T-cell (primary cell): ENCODE measurements at regions not wholly inside any gene's neighbourhood (a gene's known extent, or its start where the extent isn't known, plus 50 kb on each side); places are given as distances from the start of the nearest gene placed in this dataset.

Experiments
- ATAC-seq, 4 experiments: fragments of 200-7000 bp in 3 of 4; fragments of 150-1000 bp in 1 of 4; cut with Tn5 transposase; replicated peaks in 1 of 4; 1 replicate in 3 of 4; 2 replicates in 1 of 4; pipeline ENCODE4 v1.10.0; 2021; ENCODE audit warnings: moderate library complexity in 3 of 4, mild to moderate bottlenecking in 2 of 4, moderate number of reproducible peaks in 1 of 4
- CTCF ChIA-PET, 2 donors: fragments of 300-600 bp; sonication (Branson Sonifier 250); formaldehyde crosslinking; loops; one replicate each; lab custom pipeline; 2022; ENCODE audit warnings: antibody characterized with exemption in 2 of 2; lab: Charles Lee
- POLR2A ChIA-PET, 2 donors: fragments of 300-600 bp; sonication (Branson Sonifier 250); formaldehyde crosslinking; loops; one replicate each; lab custom pipeline; 2022; ENCODE audit warnings: antibody characterized with exemption in 2 of 2; lab: Charles Lee
- DNase-seq, 35 experiments: peaks; one replicate each; pipeline versions ENCODE4 v3.0.0 to v3.0.0-alpha.2; 2013 to 2023
- H3K27ac ChIP-seq: one replicate; pipeline ENCODE4 v1.5.1; 2013; ENCODE audit warnings: low read length
- H3K27me3 ChIP-seq, 2 experiments: replicated peaks in 1 of 2; 1 replicate in 1 of 2; 2 replicates in 1 of 2; pipeline versions ENCODE4 v1.6.1 to v1.7.0; 2013; ENCODE audit warnings: low read length in 1 of 2, mixed read lengths in 1 of 2; ENCODE audit not compliant: control insufficient read depth in 2 of 2, insufficient read depth in 2 of 2; ENCODE audit errors: extremely low read depth in 1 of 2
- H3K36me3 ChIP-seq, 2 donors: 1 replicate in 1 of 2; 2 replicates in 1 of 2; pipeline versions ENCODE4 v1.6.1 to v1.7.0; 2013; ENCODE audit warnings: low read length in 1 of 2; ENCODE audit not compliant: control insufficient read depth in 2 of 2, insufficient read depth in 1 of 2; ENCODE audit errors: extremely low read depth in 1 of 2
- H3K4me1 ChIP-seq, 2 experiments: 1 replicate in 1 of 2; 2 replicates in 1 of 2; pipeline versions ENCODE4 v1.6.1 to v1.7.0; 2013; ENCODE audit warnings: low read length in 2 of 2, mixed read lengths in 1 of 2; ENCODE audit not compliant: insufficient read depth in 2 of 2, control insufficient read depth in 1 of 2; ENCODE audit errors: extremely low read depth in 1 of 2
- H3K4me3 ChIP-seq, 2 donors: 1 replicate in 1 of 2; 2 replicates in 1 of 2; pipeline versions ENCODE4 v1.5.1 to v1.7.0; 2013; ENCODE audit warnings: mild to moderate bottlenecking in 2 of 2, low read length in 1 of 2, moderate library complexity in 1 of 2; ENCODE audit not compliant: control insufficient read depth in 1 of 2; ENCODE audit errors: extremely low read depth in 1 of 2
- H3K9me3 ChIP-seq: 2 replicates; pipeline ENCODE4 v1.7.0; 2013
- H3K27ac Mint-ChIP-seq, 2 donors: one replicate each; pipeline ENCODE4 v1.8.0; 2020 to 2021; ENCODE audit warnings: mild to moderate bottlenecking in 2 of 2, mixed read lengths in 2 of 2
- H3K27me3 Mint-ChIP-seq, 2 donors: one replicate each; pipeline ENCODE4 v1.8.0; 2021 to 2022; ENCODE audit warnings: mixed read lengths in 2 of 2
- H3K36me3 Mint-ChIP-seq: one replicate; pipeline ENCODE4 v1.8.0; 2021; ENCODE audit warnings: mixed read lengths
- H3K4me1 Mint-ChIP-seq, 3 donors: one replicate each; pipeline ENCODE4 v1.8.0; 2020 to 2022; ENCODE audit warnings: mixed read lengths in 3 of 3, mild to moderate bottlenecking in 1 of 3
- H3K4me3 Mint-ChIP-seq, 3 donors: one replicate each; pipeline ENCODE4 v1.8.0; 2020 to 2022; ENCODE audit warnings: mild to moderate bottlenecking in 3 of 3, mixed read lengths in 3 of 3, moderate library complexity in 3 of 3
- H3K9me3 Mint-ChIP-seq, 3 donors: one replicate each; pipeline ENCODE4 v1.8.0; 2020 to 2022; ENCODE audit warnings: mixed read lengths in 3 of 3
- WGBS: methylation state at CpG from one replicate; pipeline ENCODE4 v1.1.5; 2013; ENCODE audit warnings: missing lambda C conversion rate; ENCODE audit not compliant: insufficient coverage; 5-methylcytosine and 5-hydroxymethylcytosine counted together

DNA sequence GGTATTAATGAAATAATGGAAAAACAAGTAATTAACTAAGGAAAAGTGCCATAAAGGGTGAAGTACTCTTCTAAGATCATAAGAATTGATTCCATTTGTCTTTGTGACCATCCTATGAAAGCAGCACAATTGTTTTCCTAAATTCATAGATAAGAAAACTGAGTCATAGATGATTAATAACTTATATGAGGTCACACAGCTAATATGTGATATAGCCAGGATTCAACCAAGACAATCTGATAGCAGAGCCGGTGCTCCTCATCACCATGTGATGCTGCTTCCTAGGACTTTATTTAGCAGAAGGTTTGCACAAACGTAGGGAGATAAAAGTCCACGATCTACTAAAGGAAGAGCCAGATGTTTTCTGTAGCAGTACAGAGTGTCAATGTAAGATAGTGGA, 181.5 kb upstream of the SYT1 start:
- Mint-ChIP-seq H3K36me3 (no peaks in the 10 kb centered on the region), H3K9me3 (peaks cover 3 to 12% (median 9%) of the 10 kb centered on the region in 3 donors), H3K27me3 (no peaks in the 10 kb centered on the region), H3K4me3 (no peak overlapping the region), H3K27ac (no peak overlapping the region), H3K4me1 (no peaks in the 10 kb centered on the region)
- POLR2A ChIA-PET: no interaction called here
- no peaks in the 10 kb centered on the region for H3K9me3 ChIP-seq
- no peak overlapping the region for H3K27ac ChIP-seq
- no peak for ATAC-seq
- no peaks in the 10 kb centered on the region for H3K36me3 ChIP-seq
- WGBS: 67% methylated on average over 2 of the region's 3 CpGs
- H3K27me3 ChIP-seq: no peaks in the 10 kb centered on the region
- CTCF ChIA-PET: no interaction called here
- no peaks in the 10 kb centered on the region for H3K4me1 ChIP-seq
- no peak overlapping the region for H3K4me3 ChIP-seq
- no peak for DNase-seq

DNA sequence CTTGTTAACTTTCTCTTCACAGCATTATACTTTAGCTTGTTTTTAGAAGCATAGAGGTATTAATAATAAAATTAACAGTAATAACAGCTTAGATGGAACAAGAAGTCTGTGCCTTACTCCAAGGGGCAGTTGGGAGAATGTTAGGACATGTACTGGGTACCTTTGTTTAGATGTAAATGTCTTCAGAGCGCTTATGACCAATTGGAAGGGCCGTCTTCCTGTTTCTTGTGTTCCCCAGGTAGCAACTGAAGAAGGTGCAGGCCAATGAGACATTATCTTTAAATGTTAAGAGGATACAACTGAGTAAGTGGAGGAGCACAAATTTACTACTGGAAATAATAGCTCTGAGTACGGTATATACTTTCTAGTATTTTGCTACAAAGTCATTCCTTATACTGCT, 180.9 kb upstream of the SYT1 start:
- Mint-ChIP-seq H3K36me3 (no peaks in the 10 kb centered on the region), H3K9me3 (peaks cover 4 to 12% (median 9%) of the 10 kb centered on the region in 3 donors), H3K27ac (no peak overlapping the region), H3K4me1 (no peaks in the 10 kb centered on the region), H3K4me3 (no peak overlapping the region), H3K27me3 (no peaks in the 10 kb centered on the region)
- H3K4me3 ChIP-seq: no peak overlapping the region
- H3K27me3 ChIP-seq: no peaks in the 10 kb centered on the region
- no peaks in the 10 kb centered on the region for H3K36me3 ChIP-seq
- H3K9me3 ChIP-seq: no peaks in the 10 kb centered on the region
- H3K27ac ChIP-seq: no peak overlapping the region
- CTCF ChIA-PET: no interaction called here
- DNase-seq (no peak), ATAC-seq (no peak)
- POLR2A ChIA-PET: no interaction called here
- no peaks in the 10 kb centered on the region for H3K4me1 ChIP-seq
- WGBS: 82% methylated on average over 2 of the region's 3 CpGs

DNA sequence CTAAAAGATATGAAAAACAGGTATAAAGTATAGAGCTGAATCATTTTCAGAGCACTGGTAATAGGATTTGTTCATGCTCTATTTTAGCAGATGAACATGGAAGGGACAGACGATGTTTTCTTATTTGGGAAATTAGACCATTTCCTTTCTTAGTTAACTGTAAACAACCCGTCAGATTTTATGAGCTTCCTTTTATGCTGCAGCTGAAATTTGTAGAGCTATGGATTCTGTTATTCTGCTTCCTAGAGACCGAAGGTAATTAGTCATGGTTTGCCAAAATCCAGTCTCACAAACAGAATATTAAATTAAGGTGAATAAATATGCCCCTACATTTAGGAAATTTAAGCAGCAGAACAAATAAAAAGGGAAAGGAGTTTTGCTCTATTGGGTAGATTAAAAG, 180.2 kb upstream of the SYT1 start:
- no peaks in the 10 kb centered on the region for H3K4me1 ChIP-seq
- H3K36me3 ChIP-seq: no peaks in the 10 kb centered on the region
- H3K4me3 ChIP-seq: no peak overlapping the region
- Mint-ChIP-seq H3K9me3 (peaks cover 4 to 13% (median 9%) of the 10 kb centered on the region in 3 donors), H3K4me3 (no peak overlapping the region), H3K27me3 (no peaks in the 10 kb centered on the region), H3K4me1 (no peaks in the 10 kb centered on the region), H3K36me3 (no peaks in the 10 kb centered on the region), H3K27ac (no peak overlapping the region)
- ATAC-seq: no peak
- DNase-seq: no peak
- WGBS: no CpG with 5 or more reads among the region's 3 CpGs
- no peak overlapping the region for H3K27ac ChIP-seq
- ChIA-PET CTCF (no interaction called here), POLR2A (no interaction called here)
- no peaks in the 10 kb centered on the region for H3K9me3 ChIP-seq
- H3K27me3 ChIP-seq: no peaks in the 10 kb centered on the region

DNA sequence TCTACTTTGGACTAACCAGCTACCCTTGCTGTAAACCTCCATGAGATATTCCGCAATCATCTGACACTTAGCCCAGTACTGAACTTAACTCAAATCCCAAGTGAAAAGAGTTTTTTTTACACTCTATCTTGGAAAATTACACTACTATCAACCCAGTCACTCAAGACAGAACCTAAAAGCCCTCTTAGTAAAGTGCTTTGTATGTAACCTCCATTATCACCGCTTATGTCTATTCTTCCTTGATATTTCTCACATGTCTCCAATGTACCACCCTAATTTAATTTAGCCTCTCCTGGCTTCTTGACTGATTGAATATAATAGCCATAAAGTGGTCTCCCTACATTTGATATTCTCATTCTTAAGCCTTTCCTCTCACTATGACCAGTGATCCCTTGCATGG, 168.8 kb upstream of the SYT1 start:
- no peaks in the 10 kb centered on the region for H3K4me1 ChIP-seq
- Mint-ChIP-seq H3K4me3 (no peak overlapping the region), H3K36me3 (no peaks in the 10 kb centered on the region), H3K27ac (no peak overlapping the region), H3K27me3 (no peaks in the 10 kb centered on the region), H3K4me1 (no peaks in the 10 kb centered on the region), H3K9me3 (peaks cover 0 to 16% (median 8%) of the 10 kb centered on the region in 3 donors)
- no peaks in the 10 kb centered on the region for H3K9me3 ChIP-seq
- H3K27me3 ChIP-seq: no peaks in the 10 kb centered on the region
- no peak for ATAC-seq
- 100% methylated on average over 1 of the region's 2 CpGs for WGBS
- CTCF ChIA-PET: interaction anchor here in 1 of 2 donors (0.5 kb wide), 1 partner anchor 912 kb away, joined by 4 read pairs; no protein-coding TSS in a partner anchor
- no peaks in the 10 kb centered on the region for H3K36me3 ChIP-seq
- H3K27ac ChIP-seq: no peak overlapping the region
- H3K4me3 ChIP-seq: no peak overlapping the region
- POLR2A ChIA-PET: no interaction called here
- no peak for DNase-seq

DNA sequence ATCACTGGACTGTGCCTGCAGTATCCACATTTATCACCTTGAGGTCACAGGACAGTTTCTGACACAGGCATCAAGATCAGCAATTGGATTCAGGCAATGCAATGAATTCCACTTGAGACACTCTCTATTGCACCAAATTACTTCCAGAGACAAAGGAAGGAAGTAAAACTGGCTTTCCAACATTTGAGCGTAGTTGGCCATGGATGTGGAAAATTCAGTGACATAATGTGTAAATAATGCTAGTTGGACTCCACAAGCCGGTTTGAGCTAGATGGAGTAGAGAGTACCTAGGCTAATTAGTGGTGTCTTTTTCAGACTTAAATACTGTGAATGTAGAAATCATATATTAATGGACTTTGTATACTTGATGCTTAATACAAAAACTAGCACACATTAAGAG, 168.3 kb upstream of the SYT1 start:
- WGBS: no CpG with 5 or more reads among the region's 2 CpGs
- Histone ChIP-seq H3K27me3 (no peaks in the 10 kb centered on the region), H3K9me3 (no peaks in the 10 kb centered on the region), H3K4me3 (no peak overlapping the region), H3K4me1 (no peaks in the 10 kb centered on the region), H3K27ac (no peak overlapping the region), H3K36me3 (no peaks in the 10 kb centered on the region)
- no peak for DNase-seq
- no peak overlapping the region for H3K27ac Mint-ChIP-seq
- ChIA-PET CTCF (interaction anchor here in 1 of 2 donors (0.5 kb wide), 1 partner anchor 912 kb away, joined by 4 read pairs; no protein-coding TSS in a partner anchor), POLR2A (no interaction called here)
- ATAC-seq: no peak
- H3K36me3 Mint-ChIP-seq: no peaks in the 10 kb centered on the region
- no peaks in the 10 kb centered on the region for H3K27me3 Mint-ChIP-seq
- no peaks in the 10 kb centered on the region for H3K4me1 Mint-ChIP-seq
- no peak overlapping the region for H3K4me3 Mint-ChIP-seq
- H3K9me3 Mint-ChIP-seq: peaks cover 2 to 16% (median 8%) of the 10 kb centered on the region in 3 donors

DNA sequence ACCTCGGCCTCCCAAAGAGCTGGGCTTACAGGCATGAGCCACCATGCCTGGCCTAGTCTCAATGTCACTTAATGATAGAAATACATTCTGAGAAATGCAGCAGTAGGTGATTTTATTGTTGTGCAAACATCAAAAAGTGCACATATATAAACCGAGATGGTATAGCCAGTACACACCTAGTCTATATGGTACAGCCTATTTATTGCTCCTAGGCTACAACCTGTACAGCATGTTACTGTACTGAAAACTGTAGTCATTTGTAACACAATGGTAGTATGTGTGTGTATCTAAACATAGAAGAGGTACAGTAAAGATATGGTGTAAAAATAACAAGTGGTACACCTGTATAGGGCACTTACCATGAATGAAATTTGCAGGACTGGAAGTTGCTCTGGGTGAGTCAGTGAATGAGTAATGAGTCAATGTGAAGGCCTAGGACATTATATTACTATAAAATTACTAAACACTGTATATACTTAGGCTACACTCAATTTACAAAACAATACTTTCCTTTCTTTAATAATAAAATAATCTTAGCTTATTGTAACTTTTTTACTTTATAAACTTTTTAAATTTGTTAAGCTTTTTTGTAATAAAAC, 166.7 kb upstream of the SYT1 start:
- Mint-ChIP-seq H3K27ac (no peak overlapping the region), H3K4me1 (no peaks in the 10 kb centered on the region), H3K9me3 (peaks cover 2 to 16% (median 8%) of the 10 kb centered on the region in 3 donors), H3K4me3 (no peak overlapping the region), H3K36me3 (no peaks in the 10 kb centered on the region), H3K27me3 (no peaks in the 10 kb centered on the region)
- no peaks in the 10 kb centered on the region for H3K36me3 ChIP-seq
- H3K9me3 ChIP-seq: no peaks in the 10 kb centered on the region
- POLR2A ChIA-PET: no interaction called here
- ATAC-seq (no peak), DNase-seq (no peak)
- no peak overlapping the region for H3K27ac ChIP-seq
- WGBS: no CpG with 5 or more reads among the region's 2 CpGs
- no peaks in the 10 kb centered on the region for H3K4me1 ChIP-seq
- CTCF ChIA-PET: no interaction called here
- H3K27me3 ChIP-seq: no peaks in the 10 kb centered on the region
- H3K4me3 ChIP-seq: no peak overlapping the region

DNA sequence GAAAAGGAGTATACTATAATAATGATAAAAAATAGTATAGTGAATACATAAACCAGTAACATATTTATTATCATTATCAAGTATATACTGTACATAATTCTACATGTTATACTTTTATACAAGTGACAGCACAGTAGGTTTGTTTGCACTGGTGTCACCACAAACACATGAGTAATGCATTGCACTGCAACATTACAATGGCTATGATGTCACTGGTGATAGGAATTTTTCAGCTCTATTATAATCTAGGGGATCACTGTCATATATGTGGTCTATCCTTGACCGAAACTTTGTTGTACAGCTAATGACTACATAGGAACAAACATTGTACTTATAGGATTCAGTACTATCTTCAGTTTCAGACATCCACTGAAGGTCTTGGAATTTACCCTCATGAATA, 165.8 kb upstream of the SYT1 start:
- Mint-ChIP-seq H3K36me3 (no peaks in the 10 kb centered on the region), H3K4me1 (no peaks in the 10 kb centered on the region), H3K4me3 (no peak overlapping the region), H3K9me3 (peaks cover 2 to 16% (median 8%) of the 10 kb centered on the region in 3 donors), H3K27me3 (no peaks in the 10 kb centered on the region), H3K27ac (no peak overlapping the region)
- ATAC-seq: no peak
- H3K27ac ChIP-seq: no peak overlapping the region
- ChIA-PET CTCF (no interaction called here), POLR2A (no interaction called here)
- no peak for DNase-seq
- no peaks in the 10 kb centered on the region for H3K4me1 ChIP-seq
- H3K9me3 ChIP-seq: no peaks in the 10 kb centered on the region
- WGBS: no CpG with 5 or more reads among the region's 1 CpG
- H3K4me3 ChIP-seq: no peak overlapping the region
- no peaks in the 10 kb centered on the region for H3K27me3 ChIP-seq
- H3K36me3 ChIP-seq: no peaks in the 10 kb centered on the region
